HG03565 (cell line): ENCODE measurements at regions not wholly inside any gene's neighbourhood (a gene's known extent, or its start where the extent isn't known, plus 50 kb on each side); places are given as distances from the start of the nearest gene placed in this dataset.
"Not testable (repeated sequence)": the region's sequence is repeated elsewhere in the genome, so short reads cannot be mapped to it uniquely, and the experiment has no call there.

ENCODE experiments used
- ATAC-seq: cut with Tn5 transposase; IDR thresholded peaks from one replicate; pipeline ENCODE4 v1.9.1; 2021; ENCODE audit warnings: mild to moderate bottlenecking, moderate library complexity; ENCODE audit not compliant: unreplicated experiment

DNA sequence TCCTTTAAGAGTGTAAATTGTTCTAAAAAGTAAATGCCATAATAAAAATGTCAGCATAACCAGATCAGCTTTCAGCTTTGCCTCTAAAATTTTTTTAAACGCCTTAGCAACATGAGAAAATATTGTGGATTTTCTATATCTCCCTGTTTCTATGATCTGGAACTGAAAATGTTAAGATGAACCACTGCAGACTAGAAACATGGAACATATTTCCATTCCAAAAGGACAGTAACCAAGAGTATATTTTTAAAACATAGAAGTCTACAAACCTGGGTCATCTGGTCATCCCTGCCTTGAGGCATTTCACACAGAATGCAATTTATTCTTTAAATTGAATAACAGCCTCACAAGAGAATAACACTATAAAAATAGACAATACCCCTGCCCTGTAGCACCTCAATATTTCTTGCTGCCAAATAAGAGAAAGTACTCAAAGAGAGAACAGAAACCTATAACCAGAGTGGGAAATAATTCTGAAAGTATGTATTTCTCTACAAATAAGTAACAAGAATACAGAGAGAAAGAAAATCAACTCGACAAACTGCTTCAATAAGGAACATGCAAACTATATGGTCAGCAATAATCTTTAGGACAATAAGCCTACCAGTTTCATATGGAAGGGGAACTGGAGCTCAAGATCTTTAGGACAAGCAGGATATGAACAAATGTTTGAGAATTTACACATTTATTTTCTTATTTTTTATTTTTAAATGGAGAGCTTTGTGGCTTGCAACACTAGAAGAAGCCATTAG lies 949.0 kb downstream of the EPHA3 start:
- no peak for ATAC-seq

GRCh38 chr3:90062016-90062415 lies 954.6 kb downstream of the EPHA3 start:
- ATAC-seq, result no peak

GRCh38 chr3:90062631-90063200 lies 955.3 kb downstream of the EPHA3 start:
- no peak for ATAC-seq

GRCh38 chr3:90068783-90069182 lies 961.4 kb downstream of the EPHA3 start:
- ATAC-seq, result no peak

DNA sequence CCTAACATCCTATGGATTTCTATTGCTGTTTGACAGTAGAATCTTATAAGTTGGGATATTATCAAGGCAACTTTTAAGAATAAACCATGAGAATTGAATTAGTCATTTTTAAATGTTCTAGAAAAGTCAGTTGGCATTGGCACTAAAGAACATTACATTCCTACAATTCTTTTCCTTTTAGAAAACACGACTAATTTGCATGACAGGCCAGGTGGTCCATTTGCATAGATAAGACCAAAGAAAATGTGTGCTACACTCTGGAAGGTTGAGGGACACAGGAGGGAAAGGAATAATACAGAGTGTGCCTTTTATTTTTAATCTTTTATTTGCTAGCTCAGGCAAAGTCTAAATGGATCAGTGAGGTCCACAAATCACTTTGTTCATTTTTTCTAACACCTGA lies 962.3 kb downstream of the EPHA3 start:
- no peak for ATAC-seq

DNA sequence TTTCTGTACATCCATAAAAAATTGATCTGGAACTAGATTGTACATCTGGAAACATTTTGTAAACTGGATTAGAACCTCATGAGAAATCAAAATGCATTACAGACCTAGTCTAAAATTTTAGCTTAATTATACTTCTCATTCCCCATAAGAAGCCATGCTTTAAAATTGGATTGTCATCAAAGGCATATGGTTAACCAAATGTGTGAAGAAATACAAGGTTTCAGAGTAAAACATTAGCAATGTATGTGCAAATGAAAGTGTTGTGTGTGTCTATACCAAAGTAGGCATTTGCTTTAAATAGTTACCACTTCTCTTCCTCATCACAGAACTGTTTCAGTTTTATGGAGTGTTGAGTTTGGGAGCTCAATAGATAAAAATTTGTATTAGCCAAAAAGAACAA lies 968.7 kb downstream of the EPHA3 start:
- ATAC-seq, result no peak

DNA sequence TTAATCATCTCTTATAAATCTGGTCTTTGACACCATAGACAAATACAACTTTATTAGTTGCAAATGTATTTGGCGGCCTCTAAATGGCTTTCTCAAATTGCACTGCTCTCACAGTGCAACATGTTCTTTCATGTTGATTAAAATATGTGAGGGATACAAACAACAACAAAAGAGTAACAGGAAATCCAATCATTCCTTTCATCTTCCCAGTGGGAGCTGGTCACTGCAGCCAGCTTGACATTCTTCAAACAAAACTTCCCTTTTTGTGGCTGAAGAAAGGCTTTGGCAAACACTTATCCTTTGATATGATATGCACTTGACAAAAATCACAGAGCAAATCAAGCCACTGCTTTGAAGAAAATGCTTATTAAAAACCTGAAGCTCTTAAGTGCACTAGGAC lies 973.6 kb downstream of the EPHA3 start:
- no peak for ATAC-seq

DNA sequence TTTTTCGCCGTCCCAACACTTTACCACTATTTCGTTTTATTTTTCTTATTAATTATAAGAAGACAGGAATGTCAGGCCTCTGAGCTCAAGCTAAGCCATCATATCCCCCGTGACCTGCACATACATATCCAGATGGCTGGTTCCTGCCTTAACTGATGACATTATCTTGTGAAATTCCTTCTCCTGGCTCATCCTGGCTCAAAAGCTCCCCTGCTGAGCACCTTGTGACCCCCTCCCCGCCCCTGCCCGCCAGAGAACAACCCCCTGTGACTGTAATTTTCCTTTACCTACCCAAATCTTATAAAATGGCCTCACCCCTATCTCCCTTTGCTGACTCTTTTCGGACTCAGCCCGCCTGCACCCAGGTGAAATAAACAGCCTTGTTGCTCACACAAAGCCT lies 978.9 kb downstream of the EPHA3 start:
- not testable (repeated sequence) for ATAC-seq

DNA sequence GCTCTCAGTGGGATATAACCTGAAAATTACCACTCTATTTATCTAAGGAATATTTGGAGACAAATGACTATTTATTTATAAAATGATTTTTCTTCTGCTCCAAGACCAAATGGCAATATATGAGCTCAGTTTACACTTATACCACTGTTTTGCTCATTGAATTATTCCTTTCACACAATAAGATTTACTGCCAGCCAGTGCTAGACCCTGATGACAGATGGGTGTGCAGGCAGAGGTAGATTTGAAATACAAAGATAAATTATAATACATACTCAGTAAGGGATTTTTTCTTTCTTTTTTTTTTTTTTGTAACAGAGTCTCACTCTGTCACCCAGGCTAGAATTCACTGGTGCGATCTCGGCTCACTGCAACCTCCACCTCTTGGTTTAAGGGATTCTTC lies 980.3 kb downstream of the EPHA3 start:
- no peak for ATAC-seq

- ATAC-seq, result peak; percentile 85
These were observed 984.1 kb downstream of the EPHA3 start for GRCh38 chr3:90091549-90091948.

DNA sequence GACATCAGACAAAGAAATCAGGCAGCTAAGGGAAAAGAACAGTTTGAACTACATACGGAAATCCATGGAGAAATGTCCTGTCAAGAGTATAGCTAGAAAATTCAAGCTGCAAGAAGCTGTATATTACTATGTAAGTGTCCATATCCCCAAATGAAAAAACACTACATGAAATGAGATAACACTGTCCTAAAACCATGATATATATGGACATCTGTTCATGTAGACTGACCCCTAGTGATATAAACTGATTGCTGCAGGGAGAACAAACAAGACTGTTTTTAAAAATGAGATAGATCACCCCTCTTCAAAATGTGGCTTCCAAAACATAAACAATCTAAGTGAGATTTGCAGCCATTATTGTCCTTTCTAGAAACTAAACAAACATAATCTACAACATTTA lies 985.6 kb downstream of the EPHA3 start:
- ATAC-seq, result peak; percentile 51

DNA sequence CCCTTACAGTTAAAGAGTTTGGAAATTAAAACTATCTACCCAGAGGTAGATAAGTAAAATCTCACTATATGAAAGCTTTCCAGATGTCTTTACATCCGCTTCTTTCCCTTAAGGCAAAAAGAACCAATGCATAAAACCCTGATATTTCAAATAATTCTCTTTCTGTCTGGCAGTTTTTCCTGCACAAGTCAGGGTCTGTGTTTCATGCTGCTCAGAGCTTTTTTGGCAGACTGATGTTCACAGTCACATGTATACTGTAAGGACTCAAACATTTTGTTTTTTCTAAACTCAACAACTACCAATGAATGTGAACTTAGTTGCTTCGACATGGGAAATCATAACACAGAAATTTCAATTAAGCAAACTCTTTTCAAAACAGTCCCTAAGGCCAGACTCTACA lies 988.4 kb downstream of the EPHA3 start:
- ATAC-seq, result no peak

GRCh38 chr3:90099493-90099892 lies 992.1 kb downstream of the EPHA3 start:
- ATAC-seq, result no peak

GRCh38 chr3:90102146-90102545 lies 994.7 kb downstream of the EPHA3 start:
- no peak for ATAC-seq

DNA sequence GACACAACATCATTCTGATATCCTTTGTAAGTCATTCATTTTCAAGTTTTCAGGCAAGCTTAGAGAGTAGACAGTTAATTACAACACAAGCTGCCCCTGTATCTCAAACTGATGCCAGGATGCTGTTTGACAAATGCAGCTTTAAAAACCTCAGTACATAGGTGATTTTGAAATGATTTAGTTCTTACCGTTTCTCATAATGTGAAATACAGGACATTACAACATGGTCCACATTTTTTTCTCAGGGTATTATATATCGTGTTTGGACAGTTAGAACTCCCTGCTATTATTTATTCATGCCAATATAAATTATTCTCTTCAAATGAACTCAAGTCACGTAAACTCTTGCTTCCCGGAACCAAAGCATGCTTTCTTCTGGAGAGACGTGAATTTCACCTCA lies 1013.9 kb downstream of the EPHA3 start:
- ATAC-seq, result no peak

DNA sequence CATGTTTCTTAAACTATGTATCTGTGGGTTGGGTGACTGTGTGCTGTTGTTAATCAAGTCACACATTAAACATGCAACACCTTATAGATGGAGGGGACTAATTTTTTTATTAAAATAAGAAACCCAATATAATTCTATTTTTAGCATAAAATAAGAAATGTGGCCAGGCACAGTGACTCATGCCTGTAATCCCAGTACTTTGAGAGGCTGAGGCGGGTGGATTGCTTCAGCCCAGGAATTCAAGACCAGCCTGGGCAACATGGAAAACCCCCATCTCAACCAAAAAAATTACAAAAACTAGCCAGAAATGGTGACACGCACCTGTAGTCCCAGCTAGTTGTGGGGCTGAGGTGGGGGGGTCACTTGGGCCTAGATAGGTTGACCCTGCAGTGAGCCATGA lies 1021.0 kb downstream of the EPHA3 start:
- no peak for ATAC-seq

DNA sequence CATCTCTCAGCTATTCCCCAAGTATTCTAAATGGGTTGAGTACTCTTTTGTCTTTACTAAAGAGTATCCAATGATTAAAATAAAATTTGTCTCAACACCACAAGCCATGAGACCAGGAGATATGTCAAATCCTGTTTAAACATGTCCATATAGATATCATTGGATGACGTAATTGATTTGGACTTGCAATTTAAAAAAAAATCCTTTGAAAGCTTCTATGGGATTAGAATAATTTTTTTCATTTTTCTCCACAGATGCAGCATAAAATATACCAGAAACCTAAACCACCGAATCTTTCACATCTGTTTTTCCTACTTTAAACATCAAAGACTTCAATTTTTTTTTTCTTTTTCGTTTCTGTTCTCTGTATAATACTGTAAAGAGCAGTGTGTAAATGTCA lies 1022.3 kb downstream of the EPHA3 start:
- no peak for ATAC-seq

GRCh38 chr3:90132197-90132596 lies 1024.8 kb downstream of the EPHA3 start:
- no peak for ATAC-seq

DNA sequence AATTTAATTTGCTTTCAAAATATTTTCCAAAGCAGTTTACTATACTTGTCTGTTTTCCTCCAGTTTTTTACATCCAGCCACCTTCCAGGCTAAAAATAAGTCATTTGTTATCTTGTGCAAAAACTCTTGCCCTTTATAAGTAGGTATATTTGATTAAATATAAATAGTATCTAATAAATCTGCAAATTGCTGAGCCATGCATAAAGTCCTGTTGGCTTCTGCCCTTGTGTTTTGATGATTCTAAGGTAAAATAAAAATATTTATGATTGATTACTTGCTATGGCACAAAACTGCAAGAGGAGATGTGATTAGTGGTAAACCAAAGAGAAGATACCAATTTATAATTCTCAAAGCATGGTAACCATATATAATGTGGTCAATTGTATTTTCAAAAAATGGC lies 1026.7 kb downstream of the EPHA3 start:
- no peak for ATAC-seq

DNA sequence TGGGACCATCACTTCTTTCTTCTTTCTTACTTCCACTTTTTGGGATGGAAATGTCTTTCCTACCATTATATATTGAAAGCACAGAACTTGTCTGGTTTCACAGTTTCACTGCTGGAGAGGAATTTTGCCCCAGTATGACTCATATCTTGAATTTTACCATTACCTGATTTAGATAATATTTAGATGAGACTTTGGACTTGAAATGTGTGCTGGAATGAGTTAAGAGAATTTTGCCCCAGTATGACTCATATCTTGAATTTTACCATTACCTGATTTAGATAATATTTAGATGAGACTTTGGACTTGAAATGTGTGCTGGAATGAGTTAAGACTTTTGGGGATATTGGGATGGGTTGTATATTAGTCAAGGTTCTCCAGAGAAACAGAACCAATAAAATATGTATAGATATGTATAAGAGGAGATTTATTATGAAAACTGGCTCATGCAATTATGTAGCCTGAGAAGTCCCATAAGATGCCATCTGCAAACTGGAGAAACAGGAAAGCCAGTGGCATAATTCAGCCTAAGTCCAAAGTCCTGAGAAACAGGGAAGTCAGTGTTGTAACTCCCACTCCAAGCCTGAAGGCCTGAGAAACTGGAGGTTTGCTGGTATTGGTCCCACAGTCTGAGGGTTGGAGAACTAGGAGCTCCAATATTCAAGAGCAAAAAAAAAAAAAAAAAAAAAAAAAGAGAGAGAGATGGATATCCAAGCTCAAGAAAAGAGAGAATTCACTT lies 1029.2 kb downstream of the EPHA3 start:
- no peak for ATAC-seq

- no peak for ATAC-seq
These were observed 1037.9 kb downstream of the EPHA3 start for GRCh38 chr3:90145094-90145860.
